ENCODE measurements at regions not wholly inside any gene's neighbourhood (a gene's known extent, or its start where the extent isn't known, plus 50 kb on each side); places are given as distances from the start of the nearest gene placed in this dataset.
"Not testable (repeated sequence)": the region's sequence is repeated elsewhere in the genome, so short reads cannot be mapped to it uniquely, and the experiment has no call there.

GRCh38 chr13:75175575-75175974 is 306.4 kb downstream of the TBC1D4 start:
- DNase-seq = no peak

- DNase-seq = not testable (repeated sequence)
These were observed 306.9 kb downstream of the TBC1D4 start for GRCh38 chr13:75175097-75175496.

GRCh38 chr13:75174481-75174880 is 307.5 kb downstream of the TBC1D4 start:
- DNase-seq = no peak

- DNase-seq = no peak
These were observed 308.3 kb downstream of the TBC1D4 start for GRCh38 chr13:75173457-75174356.

GRCh38 chr13:75170311-75170710 is 311.7 kb downstream of the TBC1D4 start:
- DNase-seq = no peak

- no peak for DNase-seq
These were observed 316.3 kb downstream of the TBC1D4 start for GRCh38 chr13:75165543-75166230.

GRCh38 chr13:75161804-75162203 is 320.2 kb downstream of the TBC1D4 start:
- DNase-seq = no peak

GRCh38 chr13:75160984-75161383 is 321.0 kb downstream of the TBC1D4 start:
- DNase-seq = no peak

GRCh38 chr13:75154331-75154730 is 327.6 kb downstream of the TBC1D4 start:
- no peak for DNase-seq

- DNase-seq = no peak
These were observed 328.1 kb downstream of the TBC1D4 start for GRCh38 chr13:75153834-75154233.

- no peak for DNase-seq
These were observed 328.6 kb downstream of the TBC1D4 start for GRCh38 chr13:75153386-75153785.

- DNase-seq = no peak
These were observed 330.8 kb downstream of the TBC1D4 start for GRCh38 chr13:75151081-75151643.

- DNase-seq = no peak
These were observed 332.2 kb downstream of the TBC1D4 start for GRCh38 chr13:75149776-75150175.

- DNase-seq = no peak
These were observed 334.0 kb downstream of the TBC1D4 start for GRCh38 chr13:75147946-75148345.

- DNase-seq = no peak
These were observed 335.5 kb downstream of the TBC1D4 start for GRCh38 chr13:75146436-75146835.

GRCh38 chr13:75145927-75146326 is 336.0 kb downstream of the TBC1D4 start:
- no peak for DNase-seq

- DNase-seq = no peak
These were observed 342.7 kb downstream of the TBC1D4 start for GRCh38 chr13:75139291-75139690.

- DNase-seq = no peak
These were observed 343.9 kb downstream of the TBC1D4 start for GRCh38 chr13:75137911-75138571.

GRCh38 chr13:75136151-75136550 is 345.8 kb downstream of the TBC1D4 start:
- no peak for DNase-seq

GRCh38 chr13:75135325-75135825 is 346.6 kb downstream of the TBC1D4 start:
- no peak for DNase-seq

GRCh38 chr13:75132701-75133695 is 349.0 kb downstream of the TBC1D4 start:
- DNase-seq = no peak

GRCh38 chr13:75129331-75129730 is 352.6 kb downstream of the TBC1D4 start:
- DNase-seq = no peak
